ENCODE measurements at regions not wholly inside any gene's neighbourhood (a gene's known extent, or its start where the extent isn't known, plus 50 kb on each side); places are given as distances from the start of the nearest gene placed in this dataset.

DNA sequence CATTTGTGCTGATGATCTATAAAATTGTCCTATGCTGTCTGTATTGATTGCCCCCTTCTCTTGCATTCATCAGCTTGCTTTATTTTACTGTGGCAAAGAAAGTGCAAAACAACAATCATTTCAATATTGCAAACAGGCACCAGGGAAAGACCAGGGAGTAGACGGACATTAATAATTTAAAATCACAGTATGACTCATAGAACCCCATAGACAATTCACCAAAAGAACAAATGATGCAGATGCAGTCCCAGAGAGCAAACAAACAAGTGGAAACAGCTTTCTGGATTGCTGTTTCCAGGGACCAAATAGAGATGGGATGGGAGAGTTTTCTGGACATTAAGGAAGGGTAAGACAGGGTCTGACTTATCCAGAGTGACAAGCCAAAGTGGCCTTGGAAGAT lies 70.1 kb downstream of the ABCC12 start:
- in situ Hi-C loops (cut with MboI) (no loop called here), intact Hi-C loops (cut with micrococcal nuclease) (no loop called here)
- Histone ChIP-seq H3K79me2 (ENCODE audit: control insufficient read depth, insufficient read depth, low read length) (no peaks in the 10 kb centered on the region), H3K27me3 (ENCODE audit: control insufficient read depth in 2 of 2, insufficient read depth in 2 of 2, low read length in 2 of 2) (peaks cover 20 to 21% of the 10 kb centered on the region in 2 experiments; a peak in 4 of 5 replicates), H2AFZ (ENCODE audit: low read depth, low read length) (no peak overlapping the region), H3K4me2 (ENCODE audit: insufficient read depth, low read length) (no peak overlapping the region), H4K20me1 (replicated peaks; ENCODE audit: control insufficient read depth, insufficient read depth, low read length) (peaks cover 3% of the 10 kb centered on the region; the same call in 1 of the 2 replicates), H3K9me3 (replicated peaks; ENCODE audit: control insufficient read depth, insufficient read depth, low read depth, low read length) (no peaks in the 10 kb centered on the region), H3K36me3 (ENCODE audit: control insufficient read depth, insufficient read depth, low read length) (no peaks in the 10 kb centered on the region), H3K9me1 (ENCODE audit: control insufficient read depth, insufficient read depth, low read length) (no peaks in the 10 kb centered on the region), H3K4me3 (no peak overlapping the region), H3K9ac (ENCODE audit: insufficient read depth in 1 of 2, low read depth in 2 of 2, low read length in 2 of 2) (no peak overlapping the region), H3K4me1 (replicated peaks in 1 of 2; ENCODE audit: control insufficient read depth in 2 of 2, insufficient read depth in 2 of 2, low read length in 2 of 2) (no peaks in the 10 kb centered on the region), H3K27ac (ENCODE audit: extremely low read depth, low read depth, low read length) (no peak overlapping the region)
- BruUV-seq (replicated peaks): no TSS peak
- FAIRE-seq (no peak), ATAC-seq (no peak), DNase-seq (ENCODE audit: extremely low read depth in 1 of 4, low spot score in 3 of 4) (no peak)
- ChIA-PET CTCF (ENCODE audit: low intra/inter-chr PET ratio) (no interaction called here), POLR2A (interaction anchor here (0.7 kb wide), 1 partner anchor 878 kb away, joined by 3 read pairs; no protein-coding TSS in a partner anchor)
- 0% methylated on average over 1 of the region's 1 CpG for WGBS (ENCODE audit: insufficient coverage, low coverage, missing lambda C conversion rate)
- TF ChIP-seq, protein P1, sequence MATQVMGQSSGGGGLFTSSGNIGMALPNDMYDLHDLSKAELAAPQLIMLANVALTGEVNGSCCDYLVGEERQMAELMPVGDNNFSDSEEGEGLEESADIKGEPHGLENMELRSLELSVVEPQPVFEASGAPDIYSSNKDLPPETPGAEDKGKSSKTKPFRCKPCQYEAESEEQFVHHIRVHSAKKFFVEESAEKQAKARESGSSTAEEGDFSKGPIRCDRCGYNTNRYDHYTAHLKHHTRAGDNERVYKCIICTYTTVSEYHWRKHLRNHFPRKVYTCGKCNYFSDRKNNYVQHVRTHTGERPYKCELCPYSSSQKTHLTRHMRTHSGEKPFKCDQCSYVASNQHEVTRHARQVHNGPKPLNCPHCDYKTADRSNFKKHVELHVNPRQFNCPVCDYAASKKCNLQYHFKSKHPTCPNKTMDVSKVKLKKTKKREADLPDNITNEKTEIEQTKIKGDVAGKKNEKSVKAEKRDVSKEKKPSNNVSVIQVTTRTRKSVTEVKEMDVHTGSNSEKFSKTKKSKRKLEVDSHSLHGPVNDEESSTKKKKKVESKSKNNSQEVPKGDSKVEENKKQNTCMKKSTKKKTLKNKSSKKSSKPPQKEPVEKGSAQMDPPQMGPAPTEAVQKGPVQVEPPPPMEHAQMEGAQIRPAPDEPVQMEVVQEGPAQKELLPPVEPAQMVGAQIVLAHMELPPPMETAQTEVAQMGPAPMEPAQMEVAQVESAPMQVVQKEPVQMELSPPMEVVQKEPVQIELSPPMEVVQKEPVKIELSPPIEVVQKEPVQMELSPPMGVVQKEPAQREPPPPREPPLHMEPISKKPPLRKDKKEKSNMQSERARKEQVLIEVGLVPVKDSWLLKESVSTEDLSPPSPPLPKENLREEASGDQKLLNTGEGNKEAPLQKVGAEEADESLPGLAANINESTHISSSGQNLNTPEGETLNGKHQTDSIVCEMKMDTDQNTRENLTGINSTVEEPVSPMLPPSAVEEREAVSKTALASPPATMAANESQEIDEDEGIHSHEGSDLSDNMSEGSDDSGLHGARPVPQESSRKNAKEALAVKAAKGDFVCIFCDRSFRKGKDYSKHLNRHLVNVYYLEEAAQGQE (IDR thresholded peaks at IDR 0.05; ENCODE audit: borderline replicate concordance): no peak
- TF ChIP-seq, protein P1 (CRISPR knock-in tag; IDR thresholded peaks at IDR 0.05; ENCODE audit: low read depth): no peak
- TF ChIP-seq NBN (IDR thresholded peaks at IDR 0.05; ENCODE audit: low read depth) (no peak), CEBPB (tag; IDR thresholded peaks at IDR 0.05) (no peak), DIDO1 (tag; IDR thresholded peaks at IDR 0.05; ENCODE audit: low read depth) (no peak), KLF6 (CRISPR knock-in tag; IDR thresholded peaks at IDR 0.05; ENCODE audit: borderline replicate concordance) (no peak)
- TF ChIP-seq, protein P2, sequence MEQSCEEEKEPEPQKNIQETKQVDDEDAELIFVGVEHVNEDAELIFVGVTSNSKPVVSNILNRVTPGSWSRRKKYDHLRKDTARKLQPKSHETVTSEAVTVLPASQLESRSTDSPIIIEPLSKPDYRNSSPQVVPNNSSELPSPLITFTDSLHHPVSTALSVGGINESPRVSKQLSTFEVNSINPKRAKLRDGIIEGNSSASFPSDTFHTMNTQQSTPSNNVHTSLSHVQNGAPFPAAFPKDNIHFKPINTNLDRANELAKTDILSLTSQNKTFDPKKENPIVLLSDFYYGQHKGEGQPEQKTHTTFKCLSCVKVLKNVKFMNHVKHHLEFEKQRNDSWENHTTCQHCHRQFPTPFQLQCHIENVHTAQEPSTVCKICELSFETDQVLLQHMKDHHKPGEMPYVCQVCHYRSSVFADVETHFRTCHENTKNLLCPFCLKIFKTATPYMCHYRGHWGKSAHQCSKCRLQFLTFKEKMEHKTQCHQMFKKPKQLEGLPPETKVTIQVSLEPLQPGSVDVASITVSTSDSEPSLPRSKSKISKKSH (CRISPR knock-in tag; IDR thresholded peaks at IDR 0.05): no peak
- TF ChIP-seq, protein P3, sequence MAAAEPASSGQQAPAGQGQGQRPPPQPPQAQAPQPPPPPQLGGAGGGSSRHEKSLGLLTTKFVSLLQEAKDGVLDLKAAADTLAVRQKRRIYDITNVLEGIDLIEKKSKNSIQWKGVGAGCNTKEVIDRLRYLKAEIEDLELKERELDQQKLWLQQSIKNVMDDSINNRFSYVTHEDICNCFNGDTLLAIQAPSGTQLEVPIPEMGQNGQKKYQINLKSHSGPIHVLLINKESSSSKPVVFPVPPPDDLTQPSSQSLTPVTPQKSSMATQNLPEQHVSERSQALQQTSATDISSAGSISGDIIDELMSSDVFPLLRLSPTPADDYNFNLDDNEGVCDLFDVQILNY (CRISPR knock-in tag; IDR thresholded peaks at IDR 0.05): no peak
- TF ChIP-seq, protein P4, sequence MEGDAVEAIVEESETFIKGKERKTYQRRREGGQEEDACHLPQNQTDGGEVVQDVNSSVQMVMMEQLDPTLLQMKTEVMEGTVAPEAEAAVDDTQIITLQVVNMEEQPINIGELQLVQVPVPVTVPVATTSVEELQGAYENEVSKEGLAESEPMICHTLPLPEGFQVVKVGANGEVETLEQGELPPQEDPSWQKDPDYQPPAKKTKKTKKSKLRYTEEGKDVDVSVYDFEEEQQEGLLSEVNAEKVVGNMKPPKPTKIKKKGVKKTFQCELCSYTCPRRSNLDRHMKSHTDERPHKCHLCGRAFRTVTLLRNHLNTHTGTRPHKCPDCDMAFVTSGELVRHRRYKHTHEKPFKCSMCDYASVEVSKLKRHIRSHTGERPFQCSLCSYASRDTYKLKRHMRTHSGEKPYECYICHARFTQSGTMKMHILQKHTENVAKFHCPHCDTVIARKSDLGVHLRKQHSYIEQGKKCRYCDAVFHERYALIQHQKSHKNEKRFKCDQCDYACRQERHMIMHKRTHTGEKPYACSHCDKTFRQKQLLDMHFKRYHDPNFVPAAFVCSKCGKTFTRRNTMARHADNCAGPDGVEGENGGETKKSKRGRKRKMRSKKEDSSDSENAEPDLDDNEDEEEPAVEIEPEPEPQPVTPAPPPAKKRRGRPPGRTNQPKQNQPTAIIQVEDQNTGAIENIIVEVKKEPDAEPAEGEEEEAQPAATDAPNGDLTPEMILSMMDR (IDR thresholded peaks at IDR 0.05 in 2 of 3, conservative IDR thresholded peaks at IDR 0.05 in 1 of 3; ENCODE audit: insufficient read depth in 2 of 3, low read depth in 1 of 3, low read length in 3 of 3): no peak
